ENCODE measurements at regions not wholly inside any gene's neighbourhood (a gene's known extent, or its start where the extent isn't known, plus 50 kb on each side); places are given as distances from the start of the nearest gene placed in this dataset.

DNA sequence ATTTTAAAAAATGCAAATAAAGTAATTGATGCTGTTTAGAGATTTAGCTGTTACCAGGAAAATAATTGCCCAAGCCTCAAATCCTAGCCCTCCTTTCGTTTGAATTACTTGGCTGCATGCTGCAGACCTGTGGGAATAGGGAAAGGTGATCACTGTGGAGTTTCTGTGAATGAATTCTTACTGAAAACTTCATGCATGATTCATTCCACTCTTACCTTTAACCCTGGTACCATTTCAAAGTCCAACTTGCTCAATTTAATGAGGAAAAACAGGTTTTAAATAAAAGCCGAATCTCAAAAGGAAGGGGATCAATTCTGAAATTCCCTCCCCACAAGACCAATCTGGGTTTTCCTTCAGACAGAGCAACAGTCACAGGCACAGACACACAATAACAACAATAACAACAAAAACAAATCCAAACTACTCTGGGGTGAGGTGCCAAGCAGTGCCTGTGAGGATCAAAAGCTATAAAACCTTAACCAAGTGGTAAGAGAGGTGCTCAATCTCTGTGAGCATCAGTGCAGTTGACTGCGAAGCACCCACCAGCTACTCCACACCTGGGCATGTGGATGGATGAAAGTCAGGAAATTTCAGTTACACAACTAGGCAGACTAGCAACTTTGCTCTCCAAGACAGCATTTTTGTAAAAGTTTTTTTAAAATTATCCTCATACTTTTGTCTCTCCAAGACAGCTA lies 200.8 kb downstream of the CNTN3 start:
- TF ChIP-seq POLR2AphosphoS2 (conservative IDR thresholded peaks at IDR 0.05; ENCODE audit: low read length), result no peak
- TF ChIP-seq JUNB (IDR thresholded peaks at IDR 0.05), result no peak
- TF ChIP-seq, protein P1, sequence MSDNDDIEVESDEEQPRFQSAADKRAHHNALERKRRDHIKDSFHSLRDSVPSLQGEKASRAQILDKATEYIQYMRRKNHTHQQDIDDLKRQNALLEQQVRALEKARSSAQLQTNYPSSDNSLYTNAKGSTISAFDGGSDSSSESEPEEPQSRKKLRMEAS (IDR thresholded peaks at IDR 0.05), result no peak
- TF ChIP-seq RNF2 (IDR thresholded peaks at IDR 0.05; ENCODE audit: borderline replicate concordance, low read depth), result no peak
- no peak for TF ChIP-seq HOXB5 (CRISPR knock-in tag; IDR thresholded peaks at IDR 0.05)
- TF ChIP-seq KDM1A (IDR thresholded peaks at IDR 0.05; ENCODE audit: low read depth), result no peak
- 5% methylated on average over 3 of the region's 3 CpGs for WGBS (ENCODE audit: missing lambda C conversion rate)
- DNase-seq (ENCODE audit: low read depth in 1 of 2, low spot score in 1 of 2) (no peak), ATAC-seq (no peak), FAIRE-seq (no peak)
- no peaks in the 10 kb centered on the region; the same call in 2 of the 3 replicates for H3K9me3 ChIP-seq
- H3K4me1 ChIP-seq, result no peaks in the 10 kb centered on the region
- ChIA-PET POLR2A (no interaction called here), CTCF (no interaction called here)
- H3K27ac ChIP-seq, result no peak overlapping the region
- H3K4me3 ChIP-seq, result no peak overlapping the region
- H3K4me2 ChIP-seq, result no peak overlapping the region

DNA sequence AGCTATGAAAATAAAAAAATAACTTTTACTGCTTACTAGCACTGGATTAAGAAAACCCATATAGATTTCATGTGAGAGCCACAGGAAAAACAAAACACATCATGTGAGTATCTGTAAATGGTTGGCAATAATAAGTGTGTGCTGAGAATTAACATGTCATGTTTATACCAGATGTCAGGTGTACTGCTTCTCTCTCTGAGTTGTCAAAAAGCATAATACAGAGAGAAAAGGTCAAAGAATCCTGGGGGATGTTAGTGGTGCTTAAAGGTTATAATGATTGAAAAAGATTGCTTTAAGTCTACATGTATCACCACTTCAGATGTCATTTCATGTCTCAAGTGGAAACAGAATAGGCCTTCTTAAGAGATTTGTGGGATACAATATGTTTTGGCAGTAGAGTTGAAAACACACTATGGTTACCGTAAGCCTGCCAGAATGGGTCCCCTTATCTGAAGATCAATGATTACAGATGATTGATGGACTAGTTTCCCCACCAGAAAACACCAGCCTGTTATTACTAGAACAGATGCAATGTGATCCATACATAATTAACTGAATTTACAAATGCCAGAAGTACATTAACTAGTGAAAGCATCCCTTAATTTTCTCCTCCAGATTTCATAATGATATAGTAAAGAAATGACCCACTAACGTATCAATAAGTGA lies 204.1 kb downstream of the CNTN3 start:
- ChIA-PET POLR2A (no interaction called here), CTCF (no interaction called here)
- H3K4me1 ChIP-seq, result no peaks in the 10 kb centered on the region
- H3K4me2 ChIP-seq, result no peak overlapping the region
- DNase-seq (ENCODE audit: low read depth in 1 of 2, low spot score in 1 of 2) (no peak), FAIRE-seq (no peak), ATAC-seq (no peak)
- no peak overlapping the region for H3K27ac ChIP-seq
- WGBS (ENCODE audit: missing lambda C conversion rate), result 1% methylated on average over 2 of the region's 2 CpGs
- TF ChIP-seq CBX2 (IDR thresholded peaks at IDR 0.05; ENCODE audit: borderline replicate concordance, low read depth) (no peak), ZSCAN20 (CRISPR knock-in tag; IDR thresholded peaks at IDR 0.05) (no peak), RFX5 (IDR thresholded peaks at IDR 0.05) (no peak), CBX8 (IDR thresholded peaks at IDR 0.05) (no peak)
- TF ChIP-seq, protein P2, sequence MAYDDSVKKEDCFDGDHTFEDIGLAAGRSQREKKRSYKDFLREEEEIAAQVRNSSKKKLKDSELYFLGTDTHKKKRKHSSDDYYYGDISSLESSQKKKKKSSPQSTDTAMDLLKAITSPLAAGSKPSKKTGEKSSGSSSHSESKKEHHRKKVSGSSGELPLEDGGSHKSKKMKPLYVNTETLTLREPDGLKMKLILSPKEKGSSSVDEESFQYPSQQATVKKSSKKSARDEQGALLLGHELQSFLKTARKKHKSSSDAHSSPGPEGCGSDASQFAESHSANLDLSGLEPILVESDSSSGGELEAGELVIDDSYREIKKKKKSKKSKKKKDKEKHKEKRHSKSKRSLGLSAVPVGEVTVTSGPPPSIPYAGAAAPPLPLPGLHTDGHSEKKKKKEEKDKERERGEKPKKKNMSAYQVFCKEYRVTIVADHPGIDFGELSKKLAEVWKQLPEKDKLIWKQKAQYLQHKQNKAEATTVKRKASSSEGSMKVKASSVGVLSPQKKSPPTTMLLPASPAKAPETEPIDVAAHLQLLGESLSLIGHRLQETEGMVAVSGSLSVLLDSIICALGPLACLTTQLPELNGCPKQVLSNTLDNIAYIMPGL (CRISPR knock-in tag; IDR thresholded peaks at IDR 0.05; ENCODE audit: borderline replicate concordance), result no peak
- no peak overlapping the region for H3K4me3 ChIP-seq
- H3K9me3 ChIP-seq, result no peaks in the 10 kb centered on the region; the same call in 2 of the 3 replicates

DNA sequence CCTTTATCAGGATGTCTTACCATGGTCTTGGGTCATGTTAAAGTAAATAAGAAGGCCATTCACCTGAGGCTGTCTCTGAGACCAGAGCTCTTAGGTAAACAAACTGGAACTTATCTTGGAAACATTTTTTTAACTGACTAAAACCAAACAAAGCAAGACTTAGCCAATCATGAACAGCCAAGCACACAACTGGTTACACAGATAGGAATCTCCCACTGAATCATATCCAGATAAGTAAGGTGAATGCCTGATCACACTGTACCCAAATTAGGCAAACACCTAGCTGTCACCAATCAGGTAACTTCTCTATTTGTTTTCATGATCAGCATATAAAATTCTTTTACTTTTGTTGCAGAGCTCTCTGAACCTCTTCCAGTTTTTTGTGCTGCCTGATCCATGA lies 205.4 kb downstream of the CNTN3 start:
- TF ChIP-seq CHD2 (IDR thresholded peaks at IDR 0.05; ENCODE audit: low read length, partially characterized antibody) (no peak), CBX2 (IDR thresholded peaks at IDR 0.05; ENCODE audit: borderline replicate concordance, low read depth) (no peak), NFE2L2 (conservative IDR thresholded peaks at IDR 0.05; ENCODE audit: low read length) (no peak), RCOR1 (IDR thresholded peaks at IDR 0.05; ENCODE audit: low read depth, low read length) (no peak), RNF2 (IDR thresholded peaks at IDR 0.05; ENCODE audit: borderline replicate concordance, low read depth) (no peak), NR3C1 (IDR thresholded peaks at IDR 0.05) (no peak), RARB (CRISPR knock-in tag; IDR thresholded peaks at IDR 0.05) (no peak), CEBPB (IDR thresholded peaks at IDR 0.05) (no peak), JUNB (IDR thresholded peaks at IDR 0.05) (no peak), POLR2A (IDR thresholded peaks at IDR 0.05; ENCODE audit: low read length) (no peak)
- TF ChIP-seq, protein P3, sequence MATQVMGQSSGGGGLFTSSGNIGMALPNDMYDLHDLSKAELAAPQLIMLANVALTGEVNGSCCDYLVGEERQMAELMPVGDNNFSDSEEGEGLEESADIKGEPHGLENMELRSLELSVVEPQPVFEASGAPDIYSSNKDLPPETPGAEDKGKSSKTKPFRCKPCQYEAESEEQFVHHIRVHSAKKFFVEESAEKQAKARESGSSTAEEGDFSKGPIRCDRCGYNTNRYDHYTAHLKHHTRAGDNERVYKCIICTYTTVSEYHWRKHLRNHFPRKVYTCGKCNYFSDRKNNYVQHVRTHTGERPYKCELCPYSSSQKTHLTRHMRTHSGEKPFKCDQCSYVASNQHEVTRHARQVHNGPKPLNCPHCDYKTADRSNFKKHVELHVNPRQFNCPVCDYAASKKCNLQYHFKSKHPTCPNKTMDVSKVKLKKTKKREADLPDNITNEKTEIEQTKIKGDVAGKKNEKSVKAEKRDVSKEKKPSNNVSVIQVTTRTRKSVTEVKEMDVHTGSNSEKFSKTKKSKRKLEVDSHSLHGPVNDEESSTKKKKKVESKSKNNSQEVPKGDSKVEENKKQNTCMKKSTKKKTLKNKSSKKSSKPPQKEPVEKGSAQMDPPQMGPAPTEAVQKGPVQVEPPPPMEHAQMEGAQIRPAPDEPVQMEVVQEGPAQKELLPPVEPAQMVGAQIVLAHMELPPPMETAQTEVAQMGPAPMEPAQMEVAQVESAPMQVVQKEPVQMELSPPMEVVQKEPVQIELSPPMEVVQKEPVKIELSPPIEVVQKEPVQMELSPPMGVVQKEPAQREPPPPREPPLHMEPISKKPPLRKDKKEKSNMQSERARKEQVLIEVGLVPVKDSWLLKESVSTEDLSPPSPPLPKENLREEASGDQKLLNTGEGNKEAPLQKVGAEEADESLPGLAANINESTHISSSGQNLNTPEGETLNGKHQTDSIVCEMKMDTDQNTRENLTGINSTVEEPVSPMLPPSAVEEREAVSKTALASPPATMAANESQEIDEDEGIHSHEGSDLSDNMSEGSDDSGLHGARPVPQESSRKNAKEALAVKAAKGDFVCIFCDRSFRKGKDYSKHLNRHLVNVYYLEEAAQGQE (IDR thresholded peaks at IDR 0.05), result no peak
- TF ChIP-seq, protein P4, sequence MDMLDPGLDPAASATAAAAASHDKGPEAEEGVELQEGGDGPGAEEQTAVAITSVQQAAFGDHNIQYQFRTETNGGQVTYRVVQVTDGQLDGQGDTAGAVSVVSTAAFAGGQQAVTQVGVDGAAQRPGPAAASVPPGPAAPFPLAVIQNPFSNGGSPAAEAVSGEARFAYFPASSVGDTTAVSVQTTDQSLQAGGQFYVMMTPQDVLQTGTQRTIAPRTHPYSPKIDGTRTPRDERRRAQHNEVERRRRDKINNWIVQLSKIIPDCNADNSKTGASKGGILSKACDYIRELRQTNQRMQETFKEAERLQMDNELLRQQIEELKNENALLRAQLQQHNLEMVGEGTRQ (IDR thresholded peaks at IDR 0.05), result no peak
- Histone ChIP-seq H3K9me3 (no peaks in the 10 kb centered on the region; the same call in 2 of the 3 replicates), H3K4me1 (no peaks in the 10 kb centered on the region), H3K4me2 (no peak overlapping the region), H3K27ac (no peak overlapping the region), H3K4me3 (no peak overlapping the region)
- CTCF ChIA-PET, result no interaction called here
- DNase-seq (ENCODE audit: low read depth in 1 of 2, low spot score in 1 of 2), result no peak
- ATAC-seq, result no peak
- POLR2A ChIA-PET, result no interaction called here
- FAIRE-seq, result no peak
